ENCODE measurements at regions not wholly inside any gene's neighbourhood (a gene's known extent, or its start where the extent isn't known, plus 50 kb on each side); places are given as distances from the start of the nearest gene placed in this dataset.

DNA sequence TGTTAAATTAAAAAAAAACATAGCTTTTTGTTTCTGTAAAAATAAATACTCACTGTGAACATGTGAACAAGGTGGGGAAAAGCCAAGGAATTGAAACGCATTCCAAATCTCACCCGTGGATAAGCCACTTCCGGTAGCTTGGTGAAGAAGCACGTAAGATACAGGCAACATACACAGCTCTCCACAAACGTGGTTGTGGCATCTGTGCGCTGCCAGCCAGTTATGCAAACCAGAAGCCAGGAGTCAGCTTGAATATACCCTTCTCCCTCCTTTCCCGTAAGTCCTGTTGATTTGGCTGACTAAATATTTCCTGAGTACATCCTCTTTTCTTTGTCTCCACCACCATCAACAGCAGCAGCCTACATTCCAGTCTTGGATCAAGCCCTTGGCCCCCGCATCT is 486.2 kb downstream of the VRK1 start:
- H3K4me1 ChIP-seq (ENCODE audit: control insufficient read depth in 1 of 2, low read depth in 2 of 2), result no peaks in the 10 kb centered on the region
- H3K27ac ChIP-seq, result no peak overlapping the region
- DNase-seq (ENCODE audit: low spot score), result no peak
- no peaks in the 10 kb centered on the region for H3K36me3 ChIP-seq
- no peak overlapping the region for H3K4me3 ChIP-seq
- H3K9me3 ChIP-seq, result no peaks in the 10 kb centered on the region
- no peak for ATAC-seq (ENCODE audit: insufficient number of reproducible peaks, low FRiP score, low read depth)
- H3K27me3 ChIP-seq (replicated peaks; ENCODE audit: insufficient read depth), result no peaks in the 10 kb centered on the region
- TF ChIP-seq, protein P1, sequence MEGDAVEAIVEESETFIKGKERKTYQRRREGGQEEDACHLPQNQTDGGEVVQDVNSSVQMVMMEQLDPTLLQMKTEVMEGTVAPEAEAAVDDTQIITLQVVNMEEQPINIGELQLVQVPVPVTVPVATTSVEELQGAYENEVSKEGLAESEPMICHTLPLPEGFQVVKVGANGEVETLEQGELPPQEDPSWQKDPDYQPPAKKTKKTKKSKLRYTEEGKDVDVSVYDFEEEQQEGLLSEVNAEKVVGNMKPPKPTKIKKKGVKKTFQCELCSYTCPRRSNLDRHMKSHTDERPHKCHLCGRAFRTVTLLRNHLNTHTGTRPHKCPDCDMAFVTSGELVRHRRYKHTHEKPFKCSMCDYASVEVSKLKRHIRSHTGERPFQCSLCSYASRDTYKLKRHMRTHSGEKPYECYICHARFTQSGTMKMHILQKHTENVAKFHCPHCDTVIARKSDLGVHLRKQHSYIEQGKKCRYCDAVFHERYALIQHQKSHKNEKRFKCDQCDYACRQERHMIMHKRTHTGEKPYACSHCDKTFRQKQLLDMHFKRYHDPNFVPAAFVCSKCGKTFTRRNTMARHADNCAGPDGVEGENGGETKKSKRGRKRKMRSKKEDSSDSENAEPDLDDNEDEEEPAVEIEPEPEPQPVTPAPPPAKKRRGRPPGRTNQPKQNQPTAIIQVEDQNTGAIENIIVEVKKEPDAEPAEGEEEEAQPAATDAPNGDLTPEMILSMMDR (IDR thresholded peaks at IDR 0.05), result no peak

- H3K4me1 ChIP-seq (ENCODE audit: control insufficient read depth in 1 of 2, low read depth in 2 of 2), result no peaks in the 10 kb centered on the region
- no peaks in the 10 kb centered on the region for H3K36me3 ChIP-seq
- H3K27me3 ChIP-seq (replicated peaks; ENCODE audit: insufficient read depth), result no peaks in the 10 kb centered on the region
- H3K9me3 ChIP-seq, result no peaks in the 10 kb centered on the region
- no peak for ATAC-seq (ENCODE audit: insufficient number of reproducible peaks, low FRiP score, low read depth)
- H3K27ac ChIP-seq, result no peak overlapping the region
- no peak overlapping the region for H3K4me3 ChIP-seq
- TF ChIP-seq, protein P1 (IDR thresholded peaks at IDR 0.05), result no peak
- no peak for DNase-seq (ENCODE audit: low spot score)
These were observed 486.7 kb downstream of the VRK1 start for GRCh38 chr14:97283841-97284240.

DNA sequence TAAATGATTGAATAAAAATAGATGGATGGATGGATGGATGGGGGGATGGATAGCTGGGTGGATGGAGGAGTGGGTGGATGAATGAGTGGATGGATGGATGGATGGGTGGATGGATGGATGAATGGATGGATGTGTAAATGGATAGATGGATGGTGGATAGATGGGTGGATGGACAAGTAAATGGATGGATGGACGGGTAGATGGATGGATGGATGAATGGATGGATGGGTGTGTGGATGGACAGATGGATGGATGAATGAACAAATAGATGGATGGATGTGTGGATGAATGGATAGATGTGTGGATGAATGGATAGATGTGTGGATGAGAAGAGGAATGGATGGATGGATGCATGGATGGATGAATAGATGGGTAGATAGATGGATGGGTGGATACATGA is 490.8 kb downstream of the VRK1 start:
- DNase-seq (ENCODE audit: low spot score) (no peak), ATAC-seq (ENCODE audit: insufficient number of reproducible peaks, low FRiP score, low read depth) (no peak)
- H3K36me3 ChIP-seq, result no peaks in the 10 kb centered on the region
- H3K4me1 ChIP-seq (ENCODE audit: control insufficient read depth in 1 of 2, low read depth in 2 of 2), result no peaks in the 10 kb centered on the region
- no peak overlapping the region for H3K27ac ChIP-seq
- TF ChIP-seq, protein P1 (IDR thresholded peaks at IDR 0.05), result no peak
- no peak overlapping the region for H3K4me3 ChIP-seq
- H3K9me3 ChIP-seq, result no peaks in the 10 kb centered on the region
- no peaks in the 10 kb centered on the region for H3K27me3 ChIP-seq (replicated peaks; ENCODE audit: insufficient read depth)

DNA sequence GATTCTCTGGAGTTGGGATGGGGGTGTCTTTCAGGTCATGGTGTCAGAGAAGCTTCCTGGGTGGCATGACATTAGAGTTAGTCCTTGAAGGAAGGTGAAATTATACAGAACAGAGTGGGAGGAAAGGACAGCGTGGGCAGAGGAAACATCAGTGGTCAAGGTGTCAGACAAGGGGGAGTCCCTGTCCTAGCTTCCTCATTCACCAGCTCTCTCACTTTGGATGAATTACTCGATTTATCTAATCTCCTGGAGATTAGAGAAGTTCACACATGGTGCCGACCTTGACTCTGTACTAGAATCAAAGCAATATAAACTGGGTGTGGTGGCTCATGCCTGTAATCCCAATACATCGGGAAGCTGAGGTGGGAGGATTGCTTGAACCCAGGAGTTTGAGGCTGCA is 492.9 kb downstream of the VRK1 start:
- TF ChIP-seq, protein P1 (IDR thresholded peaks at IDR 0.05), result no peak
- no peaks in the 10 kb centered on the region for H3K27me3 ChIP-seq (replicated peaks; ENCODE audit: insufficient read depth)

GRCh38 chr14:97290977-97291376 is 493.8 kb downstream of the VRK1 start:
- TF ChIP-seq, protein P1 (IDR thresholded peaks at IDR 0.05), result no peak
- H3K9me3 ChIP-seq, result no peaks in the 10 kb centered on the region
- no peaks in the 10 kb centered on the region for H3K36me3 ChIP-seq
- no peak overlapping the region for H3K27ac ChIP-seq
- no peak overlapping the region for H3K4me3 ChIP-seq
- no peak for ATAC-seq (ENCODE audit: insufficient number of reproducible peaks, low FRiP score, low read depth)
- no peaks in the 10 kb centered on the region for H3K27me3 ChIP-seq (replicated peaks; ENCODE audit: insufficient read depth)
- no peaks in the 10 kb centered on the region for H3K4me1 ChIP-seq (ENCODE audit: control insufficient read depth in 1 of 2, low read depth in 2 of 2)
- no peak for DNase-seq (ENCODE audit: low spot score)

More for the DNA sequence above, 492.9 kb downstream of the VRK1 start:
- Histone ChIP-seq H3K36me3 (no peaks in the 10 kb centered on the region), H3K27ac (no peak overlapping the region), H3K9me3 (no peaks in the 10 kb centered on the region), H3K4me1 (ENCODE audit: control insufficient read depth in 1 of 2, low read depth in 2 of 2) (no peaks in the 10 kb centered on the region), H3K4me3 (no peak overlapping the region)
- ATAC-seq (ENCODE audit: insufficient number of reproducible peaks, low FRiP score, low read depth), result no peak
- no peak for DNase-seq (ENCODE audit: low spot score)
